Left ventricle myocardium inferior (tissue), 1 donor: ENCODE measurements at regions not wholly inside any gene's neighbourhood (a gene's known extent, or its start where the extent isn't known, plus 50 kb on each side); places are given as distances from the start of the nearest gene placed in this dataset.

ENCODE experiments used
- DNase-seq: peaks from one replicate; pipeline ENCODE4 v3.0.0-alpha.2; 2020
- H3K27ac ChIP-seq: fragments of 200-600 bp; replicated peaks from 2 replicates; pipeline ENCODE4 v1.8.0; 2021
- H3K27me3 ChIP-seq: fragments of 200-600 bp; 2 replicates; pipeline ENCODE4 v1.8.0; 2021; ENCODE audit warnings: low read depth
- H3K36me3 ChIP-seq: fragments of 200-600 bp; 2 replicates; pipeline ENCODE4 v1.8.0; 2021
- H3K4me1 ChIP-seq: fragments of 200-600 bp; 2 replicates; pipeline ENCODE4 v1.8.0; 2021
- H3K4me3 ChIP-seq: fragments of 200-600 bp; 2 replicates; pipeline ENCODE4 v1.8.0; 2021; ENCODE audit warnings: mild to moderate bottlenecking, moderate library complexity
- H3K9me3 ChIP-seq: fragments of 200-600 bp; replicated peaks from 2 replicates; pipeline ENCODE4 v1.8.0; 2021
- intact Hi-C: fragments of 100-400 bp; cut with micrococcal nuclease; formaldehyde crosslinking; loops from one replicate; pipeline ENCODE4 v1.11.0; 2022
- TF ChIP-seq, protein P1 (sequence below): fragments of 200-600 bp; IDR thresholded peaks from 2 replicates; pipeline ENCODE4 v1.8.0; 2021; ENCODE audit warnings: antibody characterized with exemption, mild to moderate bottlenecking, borderline replicate concordance
- donor health status: DM: no; HTN: yes; CAD: no; lungs with severe emphysema.

DNA sequence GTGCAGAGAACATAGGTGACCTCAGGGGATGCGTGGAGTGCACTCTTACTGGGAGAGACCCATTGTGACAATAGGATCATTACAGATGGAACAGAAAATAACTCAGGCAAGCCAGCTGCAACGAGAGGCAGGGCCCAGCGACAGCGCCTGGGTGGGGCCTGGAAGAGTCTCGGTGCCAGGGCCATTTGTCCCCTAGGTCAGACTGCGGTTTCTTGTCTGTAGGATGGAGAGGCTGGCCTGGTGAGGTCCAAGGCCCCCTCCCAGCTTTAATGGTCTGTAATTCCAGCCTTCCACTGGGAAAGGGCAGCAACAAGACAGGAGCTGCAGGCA is 208.6 kb upstream of the APCDD1 start:
- no peak for DNase-seq
- intact Hi-C loops: no loop called here
- TF ChIP-seq, protein P1, sequence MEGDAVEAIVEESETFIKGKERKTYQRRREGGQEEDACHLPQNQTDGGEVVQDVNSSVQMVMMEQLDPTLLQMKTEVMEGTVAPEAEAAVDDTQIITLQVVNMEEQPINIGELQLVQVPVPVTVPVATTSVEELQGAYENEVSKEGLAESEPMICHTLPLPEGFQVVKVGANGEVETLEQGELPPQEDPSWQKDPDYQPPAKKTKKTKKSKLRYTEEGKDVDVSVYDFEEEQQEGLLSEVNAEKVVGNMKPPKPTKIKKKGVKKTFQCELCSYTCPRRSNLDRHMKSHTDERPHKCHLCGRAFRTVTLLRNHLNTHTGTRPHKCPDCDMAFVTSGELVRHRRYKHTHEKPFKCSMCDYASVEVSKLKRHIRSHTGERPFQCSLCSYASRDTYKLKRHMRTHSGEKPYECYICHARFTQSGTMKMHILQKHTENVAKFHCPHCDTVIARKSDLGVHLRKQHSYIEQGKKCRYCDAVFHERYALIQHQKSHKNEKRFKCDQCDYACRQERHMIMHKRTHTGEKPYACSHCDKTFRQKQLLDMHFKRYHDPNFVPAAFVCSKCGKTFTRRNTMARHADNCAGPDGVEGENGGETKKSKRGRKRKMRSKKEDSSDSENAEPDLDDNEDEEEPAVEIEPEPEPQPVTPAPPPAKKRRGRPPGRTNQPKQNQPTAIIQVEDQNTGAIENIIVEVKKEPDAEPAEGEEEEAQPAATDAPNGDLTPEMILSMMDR: no peak
- Histone ChIP-seq H3K27me3 (no peaks in the 10 kb centered on the region), H3K9me3 (no peaks in the 10 kb centered on the region), H3K27ac (peak overlapping the region; percentile 78), H3K4me3 (no peak overlapping the region), H3K4me1 (peaks cover 28% of the 10 kb centered on the region), H3K36me3 (no peaks in the 10 kb centered on the region)

DNA sequence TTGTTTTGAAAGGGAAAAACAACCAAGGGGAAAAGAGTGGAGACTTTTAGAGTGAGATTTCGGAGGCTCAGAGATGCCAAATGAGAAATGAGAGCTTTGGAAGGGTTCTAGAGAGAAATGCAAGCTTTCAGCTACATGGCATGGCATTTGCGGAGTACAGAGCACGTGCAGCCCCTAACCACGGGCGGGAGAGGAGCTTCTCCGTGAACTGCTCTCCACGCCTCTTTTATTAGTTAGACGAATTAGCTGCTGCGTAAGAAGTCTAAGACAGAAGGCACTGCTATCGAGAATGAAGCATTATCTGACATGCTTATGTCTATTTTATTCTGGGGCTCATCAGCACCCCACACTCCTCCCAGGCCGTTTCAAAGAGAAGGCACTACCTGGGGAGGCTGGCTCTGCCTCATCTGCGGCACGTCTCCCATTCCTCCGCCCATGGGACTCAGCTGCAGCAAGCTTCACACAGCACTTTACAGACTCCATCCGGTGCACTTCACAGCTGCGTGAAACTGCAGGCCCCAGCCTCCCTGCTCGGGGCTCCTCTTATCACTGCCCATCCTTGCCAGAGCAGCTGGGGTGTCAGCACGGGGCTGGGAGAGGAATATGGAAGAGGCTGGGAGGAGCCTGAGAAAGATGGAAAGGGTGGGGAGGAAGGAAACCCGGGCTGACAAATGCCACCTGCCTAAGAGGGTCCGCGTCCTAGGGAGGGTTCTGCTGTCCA is 207.3 kb upstream of the APCDD1 start:
- H3K4me1 ChIP-seq: peaks cover 28% of the 10 kb centered on the region
- TF ChIP-seq, protein P1: no peak

GRCh38 chr18:10247742-10248082 is 206.7 kb upstream of the APCDD1 start:
- no peaks in the 10 kb centered on the region for H3K36me3 ChIP-seq
- peak overlapping the region; percentile 78 for H3K27ac ChIP-seq
- H3K4me1 ChIP-seq: peaks cover 28% of the 10 kb centered on the region
- H3K4me3 ChIP-seq: peak overlapping the region; percentile 50
- no peaks in the 10 kb centered on the region for H3K9me3 ChIP-seq
- no peak for DNase-seq
- intact Hi-C loops: no loop called here
- TF ChIP-seq, protein P1: no peak
- no peaks in the 10 kb centered on the region for H3K27me3 ChIP-seq

More for the DNA sequence above, 207.3 kb upstream of the APCDD1 start:
- Histone ChIP-seq H3K27ac (peak overlapping the region; percentile 78), H3K36me3 (no peaks in the 10 kb centered on the region), H3K9me3 (no peaks in the 10 kb centered on the region), H3K4me3 (peak overlapping the region; percentile 50), H3K27me3 (no peaks in the 10 kb centered on the region)
- DNase-seq: peak; percentile 75
- intact Hi-C loops: no loop called here

DNA sequence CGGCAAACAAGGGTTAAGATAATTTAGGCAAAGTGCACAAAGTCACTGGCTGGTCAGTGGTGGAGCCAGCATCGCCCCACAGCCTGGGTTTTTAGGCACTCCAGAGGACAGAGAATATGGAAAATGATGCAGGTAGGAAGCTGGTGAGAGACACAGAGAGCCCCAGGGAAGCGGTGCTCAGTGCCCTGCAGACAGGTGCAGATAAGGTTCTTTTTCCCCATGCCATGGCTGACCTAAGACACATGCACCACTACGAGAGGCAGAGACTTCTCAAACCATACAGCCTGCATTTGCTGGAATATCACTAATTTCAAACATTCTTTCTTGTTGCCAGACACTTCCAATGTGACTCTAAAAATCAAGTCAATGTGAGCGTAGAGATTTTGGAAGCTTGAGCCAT is 205.7 kb upstream of the APCDD1 start:
- Histone ChIP-seq H3K4me3 (no peak overlapping the region), H3K9me3 (no peaks in the 10 kb centered on the region), H3K27me3 (no peaks in the 10 kb centered on the region), H3K27ac (peak overlapping the region; percentile 17), H3K36me3 (no peaks in the 10 kb centered on the region), H3K4me1 (peaks cover 28% of the 10 kb centered on the region)
- TF ChIP-seq, protein P1: no peak
- no peak for DNase-seq
- intact Hi-C loops: no loop called here

DNA sequence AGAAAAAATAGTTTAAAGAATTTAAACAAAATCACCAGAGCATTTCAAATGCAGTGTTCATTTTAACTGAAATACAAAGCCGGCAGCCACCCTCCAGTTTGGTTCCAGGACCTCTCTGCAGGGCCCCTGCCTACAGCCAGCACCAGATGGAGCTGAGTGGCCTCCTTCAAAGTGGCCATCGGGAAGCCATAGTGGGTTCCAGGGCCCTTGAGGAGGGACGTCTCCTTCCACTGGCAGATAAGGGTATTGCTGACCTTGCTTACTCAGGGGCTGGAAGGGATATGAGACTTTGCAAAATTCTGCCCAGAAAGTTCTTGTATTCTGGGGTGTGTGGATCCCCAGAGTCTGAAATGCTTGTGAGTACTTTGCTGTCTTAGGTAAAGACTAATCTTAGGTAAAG is 205.2 kb upstream of the APCDD1 start:
- Histone ChIP-seq H3K36me3 (no peaks in the 10 kb centered on the region), H3K27me3 (no peaks in the 10 kb centered on the region), H3K4me1 (peaks cover 28% of the 10 kb centered on the region), H3K4me3 (no peak overlapping the region), H3K27ac (peak overlapping the region; percentile 17), H3K9me3 (no peaks in the 10 kb centered on the region)
- TF ChIP-seq, protein P1: no peak
- no peak for DNase-seq
- intact Hi-C loops: no loop called here

GRCh38 chr18:10249801-10250200 is 204.6 kb upstream of the APCDD1 start:
- no peak for DNase-seq

More at GRCh38 chr18:10249801-10250200, 204.6 kb upstream of the APCDD1 start:
- H3K27me3 ChIP-seq: no peaks in the 10 kb centered on the region
- no peaks in the 10 kb centered on the region for H3K9me3 ChIP-seq
- no peak overlapping the region for H3K27ac ChIP-seq
- peaks cover 28% of the 10 kb centered on the region for H3K4me1 ChIP-seq
- no peak overlapping the region for H3K4me3 ChIP-seq
- H3K36me3 ChIP-seq: no peaks in the 10 kb centered on the region
- intact Hi-C loops: no loop called here
- TF ChIP-seq, protein P1: no peak
